ENCODE measurements at regions not wholly inside any gene's neighbourhood (a gene's known extent, or its start where the extent isn't known, plus 50 kb on each side); places are given as distances from the start of the nearest gene placed in this dataset.

DNA sequence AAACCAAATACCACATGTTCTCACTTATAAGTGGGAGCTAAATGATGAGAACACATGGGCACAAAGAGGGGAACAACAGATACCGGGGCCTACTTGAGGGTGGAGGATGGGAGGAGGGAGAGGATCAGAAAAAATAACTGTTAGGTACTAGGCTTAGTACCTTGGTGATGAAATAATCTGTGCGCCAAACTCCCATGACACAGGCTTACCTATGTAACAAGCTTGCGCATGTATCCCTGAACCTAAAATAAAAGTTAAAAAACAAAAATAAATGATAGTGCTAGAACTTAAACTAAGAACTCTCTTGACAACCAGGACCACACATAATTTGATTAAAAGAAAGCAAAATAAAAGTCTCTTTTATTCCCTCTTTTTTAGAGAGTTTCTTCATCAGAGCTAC, 150.6 kb downstream of the CHIC2 start:
- Histone ChIP-seq H3K27me3 (ENCODE audit: insufficient read depth, low read length) (peaks cover 11% of the 10 kb centered on the region), H3K4me3 (ENCODE audit: low read length) (no peak overlapping the region), H3K4me1 (ENCODE audit: insufficient read depth, low read length) (no peaks in the 10 kb centered on the region), H2AFZ (ENCODE audit: low read depth, low read length) (no peak overlapping the region), H3K36me3 (ENCODE audit: insufficient read depth, low read length) (no peaks in the 10 kb centered on the region), H3K9me3 (ENCODE audit: low read length) (no peaks in the 10 kb centered on the region)

DNA sequence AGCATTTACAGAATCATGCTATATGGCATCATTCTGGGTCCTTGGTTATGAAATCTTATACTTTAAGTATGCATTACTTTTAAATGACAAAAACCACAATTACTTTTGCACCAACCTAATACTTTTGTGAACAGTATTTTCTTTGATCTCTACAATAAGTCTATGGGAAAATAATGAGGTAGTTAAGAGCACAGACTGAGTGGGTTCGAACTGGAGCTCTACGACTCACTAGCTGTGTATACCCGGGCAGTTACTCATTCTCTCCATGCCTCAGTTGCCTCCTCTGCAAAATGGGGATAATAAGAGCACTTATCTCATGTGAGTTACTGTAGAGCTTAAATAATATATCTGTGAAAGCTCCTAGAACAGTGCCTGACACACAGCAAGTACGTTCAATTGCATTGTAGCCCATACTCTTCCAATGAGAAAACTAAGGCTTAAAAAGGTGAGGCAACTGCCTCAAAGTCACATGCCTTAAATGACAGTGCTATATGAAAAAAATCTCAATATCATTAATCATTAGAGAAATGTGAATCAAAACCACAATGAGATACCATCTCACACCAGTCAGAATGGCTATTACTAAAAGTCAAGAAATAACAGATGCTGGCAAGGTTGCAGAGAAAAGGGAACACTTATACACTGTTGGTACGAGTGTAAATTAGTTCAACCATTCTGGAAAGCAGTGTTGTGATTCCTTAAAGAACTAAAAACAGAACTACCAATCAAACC, 151.5 kb downstream of the CHIC2 start:
- Histone ChIP-seq H3K4me1 (ENCODE audit: insufficient read depth, low read length) (no peaks in the 10 kb centered on the region), H3K4me3 (ENCODE audit: low read length) (no peak overlapping the region), H3K36me3 (ENCODE audit: insufficient read depth, low read length) (no peaks in the 10 kb centered on the region), H3K27me3 (ENCODE audit: insufficient read depth, low read length) (peaks cover 8% of the 10 kb centered on the region), H2AFZ (ENCODE audit: low read depth, low read length) (no peak overlapping the region), H3K9me3 (ENCODE audit: low read length) (no peaks in the 10 kb centered on the region)

DNA sequence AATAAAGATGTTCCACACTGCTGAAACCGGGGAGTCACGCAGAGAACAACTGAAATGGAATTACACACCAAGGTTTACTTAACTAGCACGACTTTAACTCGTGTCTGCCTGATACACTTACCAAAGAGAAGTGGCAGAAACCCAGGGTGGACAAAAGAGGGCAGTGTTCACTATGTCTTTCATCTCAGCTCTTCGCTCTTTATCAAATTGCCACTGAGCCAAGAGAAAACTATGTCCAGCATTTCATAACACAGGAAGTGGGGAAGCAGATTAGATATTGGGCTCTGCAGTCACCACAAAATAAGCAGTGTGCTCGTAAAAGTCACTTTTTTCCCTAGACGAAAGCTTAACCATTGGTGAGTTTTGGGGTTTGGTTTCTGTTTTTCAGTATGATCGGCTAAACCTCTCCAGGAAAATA, 155.7 kb downstream of the CHIC2 start:
- no peak overlapping the region for H3K4me3 ChIP-seq (ENCODE audit: low read length)
- H3K27me3 ChIP-seq (ENCODE audit: insufficient read depth, low read length) = peaks cover 15% of the 10 kb centered on the region
- H3K36me3 ChIP-seq (ENCODE audit: insufficient read depth, low read length) = no peaks in the 10 kb centered on the region

DNA sequence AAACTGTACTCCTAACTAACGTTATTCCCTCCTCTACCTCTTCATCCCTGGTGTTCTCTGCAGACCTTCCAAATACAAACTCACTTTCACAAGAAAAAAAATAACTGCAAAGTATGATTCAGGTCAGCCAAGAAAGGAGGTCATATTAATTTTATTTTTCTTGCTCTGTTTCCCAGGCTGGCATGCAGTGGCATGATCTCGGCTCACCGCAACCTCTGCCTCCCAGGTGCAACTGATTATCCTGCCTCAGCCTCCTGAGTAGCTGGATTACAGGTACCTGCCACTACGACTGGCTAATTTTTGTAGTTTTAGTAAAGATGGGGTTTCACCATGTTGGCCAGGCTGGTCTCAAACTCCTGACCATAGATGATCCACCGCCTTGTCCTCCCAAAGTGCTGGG, 156.6 kb downstream of the CHIC2 start:
- peaks cover 15% of the 10 kb centered on the region for H3K27me3 ChIP-seq (ENCODE audit: insufficient read depth, low read length)
- H2AFZ ChIP-seq (ENCODE audit: low read depth, low read length) = no peak overlapping the region
- H3K36me3 ChIP-seq (ENCODE audit: insufficient read depth, low read length) = no peaks in the 10 kb centered on the region
- peaks cover 3% of the 10 kb centered on the region for H3K4me1 ChIP-seq (ENCODE audit: insufficient read depth, low read length)
- H3K9me3 ChIP-seq (ENCODE audit: low read length) = no peaks in the 10 kb centered on the region
- H3K4me3 ChIP-seq (ENCODE audit: low read length) = no peak overlapping the region

More for the DNA sequence above, 155.7 kb downstream of the CHIC2 start:
- peaks cover 3% of the 10 kb centered on the region for H3K4me1 ChIP-seq (ENCODE audit: insufficient read depth, low read length)
- H3K9me3 ChIP-seq (ENCODE audit: low read length) = no peaks in the 10 kb centered on the region
- no peak overlapping the region for H2AFZ ChIP-seq (ENCODE audit: low read depth, low read length)

DNA sequence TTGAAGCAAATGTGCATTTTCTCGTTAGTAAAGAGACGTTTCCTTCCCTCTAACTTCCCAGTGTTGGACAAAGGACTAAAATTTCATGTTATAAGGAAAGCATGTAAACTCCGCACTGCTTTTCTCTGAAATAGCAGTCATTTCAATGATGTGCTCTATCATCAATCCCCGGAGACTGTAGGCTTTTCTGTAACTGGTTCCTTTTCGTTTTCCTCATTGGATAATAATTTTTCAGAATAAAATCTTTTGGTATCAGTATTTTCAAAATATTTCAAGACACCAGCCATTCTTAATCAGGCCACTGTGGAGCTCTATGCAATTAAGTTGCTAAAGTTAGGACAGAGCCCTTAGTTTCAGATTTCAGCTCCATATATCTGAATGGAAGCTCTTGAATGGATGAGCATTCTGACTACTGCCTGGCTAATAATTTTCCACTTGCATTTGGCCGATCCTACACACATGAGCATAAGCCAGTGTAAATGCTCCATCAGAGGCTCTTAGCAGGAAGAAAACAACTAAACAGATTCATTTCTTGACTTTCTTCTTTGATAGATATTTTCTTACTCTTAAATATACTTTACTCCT, 157.7 kb downstream of the CHIC2 start:
- Histone ChIP-seq H3K36me3 (ENCODE audit: insufficient read depth, low read length) (no peaks in the 10 kb centered on the region), H3K9me3 (ENCODE audit: low read length) (no peaks in the 10 kb centered on the region), H3K4me1 (ENCODE audit: insufficient read depth, low read length) (peaks cover 3% of the 10 kb centered on the region), H3K27me3 (ENCODE audit: insufficient read depth, low read length) (peaks cover 15% of the 10 kb centered on the region), H2AFZ (ENCODE audit: low read depth, low read length) (no peak overlapping the region), H3K4me3 (ENCODE audit: low read length) (no peak overlapping the region)

DNA sequence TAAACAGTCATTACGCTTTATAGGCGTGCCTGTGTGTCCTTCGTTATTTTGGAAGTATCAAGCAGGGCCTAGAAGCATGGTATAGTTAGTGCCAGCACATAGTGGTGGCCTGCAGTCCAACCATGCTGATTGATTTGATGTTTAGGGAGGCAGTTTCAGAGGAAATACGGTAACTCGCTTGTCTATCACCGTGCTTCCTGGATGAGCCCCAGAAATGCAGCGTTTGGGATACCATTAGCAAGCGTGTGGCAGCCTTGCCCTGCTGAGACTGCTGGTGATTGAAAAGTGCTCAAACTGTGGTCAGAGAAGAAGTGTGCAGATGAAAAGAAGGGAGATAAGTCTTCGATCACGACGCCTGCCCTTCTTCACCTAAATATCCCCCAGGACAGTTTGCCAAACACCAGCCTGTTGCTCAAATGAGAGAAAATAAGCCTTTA, 158.4 kb downstream of the CHIC2 start:
- no peak overlapping the region for H3K4me3 ChIP-seq (ENCODE audit: low read length)
- H3K36me3 ChIP-seq (ENCODE audit: insufficient read depth, low read length) = no peaks in the 10 kb centered on the region
- H3K9me3 ChIP-seq (ENCODE audit: low read length) = no peaks in the 10 kb centered on the region

DNA sequence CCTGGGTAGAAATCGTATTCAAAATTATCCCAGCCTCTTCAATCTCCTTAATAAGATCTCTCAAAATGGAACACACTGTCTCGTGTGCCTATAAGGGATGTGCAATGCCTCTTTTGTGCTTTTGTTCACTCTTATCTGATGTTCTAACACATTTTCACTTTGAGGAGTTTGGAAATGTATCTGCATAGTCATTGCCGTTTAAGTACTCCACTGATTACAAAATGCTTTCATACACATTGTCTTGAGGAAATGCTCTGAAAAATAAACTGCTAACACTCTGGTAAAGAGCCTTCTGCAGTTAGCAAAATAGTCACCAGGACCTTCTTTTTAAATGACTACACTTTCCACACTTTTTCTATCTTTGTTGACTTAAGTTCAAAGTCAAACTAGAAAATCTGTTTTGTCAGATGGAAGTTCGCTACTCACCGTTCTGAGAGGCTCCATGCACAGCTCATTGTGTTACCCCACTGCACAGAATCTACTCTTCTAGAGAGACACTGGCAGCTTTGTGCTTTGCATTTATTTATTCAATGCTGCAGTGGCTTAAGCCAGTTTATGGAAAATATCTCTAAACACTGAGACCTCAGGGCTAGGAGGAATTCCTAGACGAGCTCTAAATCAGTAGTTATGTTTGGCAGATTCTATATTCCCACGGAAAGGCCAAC, 159.0 kb downstream of the CHIC2 start:
- Histone ChIP-seq H3K9me3 (ENCODE audit: low read length) (no peaks in the 10 kb centered on the region), H3K4me3 (ENCODE audit: low read length) (no peak overlapping the region), H3K4me1 (ENCODE audit: insufficient read depth, low read length) (peaks cover 3% of the 10 kb centered on the region), H3K27me3 (ENCODE audit: insufficient read depth, low read length) (peaks cover 15% of the 10 kb centered on the region), H3K36me3 (ENCODE audit: insufficient read depth, low read length) (no peaks in the 10 kb centered on the region), H2AFZ (ENCODE audit: low read depth, low read length) (no peak overlapping the region)

More for the DNA sequence above, 158.4 kb downstream of the CHIC2 start:
- peaks cover 15% of the 10 kb centered on the region for H3K27me3 ChIP-seq (ENCODE audit: insufficient read depth, low read length)
- H3K4me1 ChIP-seq (ENCODE audit: insufficient read depth, low read length) = peaks cover 3% of the 10 kb centered on the region
- no peak overlapping the region for H2AFZ ChIP-seq (ENCODE audit: low read depth, low read length)

DNA sequence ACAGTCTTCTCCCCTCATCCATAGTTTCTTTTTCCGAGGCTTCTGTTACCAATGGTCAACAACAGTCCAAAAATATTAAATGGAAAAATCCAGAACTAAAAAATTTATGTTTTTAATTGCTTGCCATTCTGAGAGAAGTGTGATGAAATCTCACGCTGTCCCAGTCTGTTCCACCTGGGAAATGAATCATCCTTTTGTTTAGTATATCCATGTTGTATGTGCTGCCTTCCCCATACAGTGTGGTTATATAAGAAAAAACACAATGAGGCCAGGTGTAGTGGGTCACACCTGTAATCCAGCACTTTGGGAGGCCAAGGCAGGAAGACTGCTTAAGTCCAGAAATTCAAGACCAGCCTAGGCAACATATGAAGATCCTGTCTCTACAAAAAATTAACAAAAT, 161.6 kb downstream of the CHIC2 start:
- H2AFZ ChIP-seq (ENCODE audit: low read depth, low read length) = no peak overlapping the region
- no peak overlapping the region for H3K4me3 ChIP-seq (ENCODE audit: low read length)
- peaks cover 14% of the 10 kb centered on the region for H3K27me3 ChIP-seq (ENCODE audit: insufficient read depth, low read length)
- H3K36me3 ChIP-seq (ENCODE audit: insufficient read depth, low read length) = no peaks in the 10 kb centered on the region
- peaks cover 3% of the 10 kb centered on the region for H3K4me1 ChIP-seq (ENCODE audit: insufficient read depth, low read length)
- H3K9me3 ChIP-seq (ENCODE audit: low read length) = no peaks in the 10 kb centered on the region

DNA sequence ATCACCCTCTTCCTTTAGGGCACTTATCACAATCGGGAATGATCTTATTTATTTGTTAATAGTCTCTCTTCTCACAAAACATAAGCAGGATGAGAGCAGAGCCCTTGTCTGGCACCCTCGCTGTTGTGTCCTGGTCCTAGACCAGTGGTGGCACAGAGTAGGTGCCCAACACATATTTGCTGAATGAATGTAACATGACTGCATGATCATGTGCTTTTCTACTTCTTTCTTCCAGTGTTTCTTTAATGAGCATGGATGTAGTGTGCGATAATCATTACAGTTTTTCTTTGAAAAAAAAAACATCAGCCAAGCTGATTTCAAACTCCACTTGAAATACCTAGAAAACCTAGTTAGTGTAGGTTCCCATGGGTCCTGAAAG, 164.1 kb downstream of the CHIC2 start:
- H3K4me3 ChIP-seq (ENCODE audit: low read length) = no peak overlapping the region
- H2AFZ ChIP-seq (ENCODE audit: low read depth, low read length) = no peak overlapping the region
- no peaks in the 10 kb centered on the region for H3K36me3 ChIP-seq (ENCODE audit: insufficient read depth, low read length)
- H3K9me3 ChIP-seq (ENCODE audit: low read length) = no peaks in the 10 kb centered on the region
- H3K4me1 ChIP-seq (ENCODE audit: insufficient read depth, low read length) = no peaks in the 10 kb centered on the region
- no peaks in the 10 kb centered on the region for H3K27me3 ChIP-seq (ENCODE audit: insufficient read depth, low read length)

DNA sequence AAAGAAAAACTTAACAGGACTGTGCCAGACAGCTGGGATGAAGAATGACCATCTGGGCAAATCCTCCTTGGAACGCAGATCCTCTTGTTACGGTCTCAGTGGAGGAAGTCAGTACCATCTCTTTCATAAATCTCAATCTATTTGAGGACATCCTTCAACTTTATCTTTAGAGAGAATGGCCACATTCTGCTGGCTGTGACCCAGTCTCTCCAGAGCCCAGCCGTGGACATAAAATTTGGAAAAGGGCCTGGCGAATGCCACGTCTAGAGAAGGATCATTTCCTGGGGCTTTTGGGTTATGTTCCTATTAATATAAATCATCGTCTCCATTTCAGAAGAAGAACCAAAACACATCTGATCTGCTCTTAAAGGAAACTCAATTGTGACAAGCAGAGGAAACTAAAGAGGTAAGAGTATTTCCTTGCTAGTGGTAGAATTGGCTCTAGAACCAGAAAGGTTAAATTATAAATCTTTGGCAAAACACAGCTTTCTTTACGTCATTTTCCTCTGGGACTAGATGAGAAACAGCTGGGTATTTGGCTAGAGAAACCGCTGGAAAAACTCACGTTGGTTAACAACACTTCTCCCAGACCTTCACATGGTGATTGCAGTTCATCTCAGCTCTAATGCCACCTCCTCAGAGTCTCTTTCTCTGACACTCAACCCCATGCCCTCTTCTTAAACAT, 164.7 kb downstream of the CHIC2 start:
- no peaks in the 10 kb centered on the region for H3K9me3 ChIP-seq (ENCODE audit: low read length)
- no peaks in the 10 kb centered on the region for H3K27me3 ChIP-seq (ENCODE audit: insufficient read depth, low read length)
- no peaks in the 10 kb centered on the region for H3K4me1 ChIP-seq (ENCODE audit: insufficient read depth, low read length)
- H3K4me3 ChIP-seq (ENCODE audit: low read length) = no peak overlapping the region
- H3K36me3 ChIP-seq (ENCODE audit: insufficient read depth, low read length) = no peaks in the 10 kb centered on the region
- no peak overlapping the region for H2AFZ ChIP-seq (ENCODE audit: low read depth, low read length)

DNA sequence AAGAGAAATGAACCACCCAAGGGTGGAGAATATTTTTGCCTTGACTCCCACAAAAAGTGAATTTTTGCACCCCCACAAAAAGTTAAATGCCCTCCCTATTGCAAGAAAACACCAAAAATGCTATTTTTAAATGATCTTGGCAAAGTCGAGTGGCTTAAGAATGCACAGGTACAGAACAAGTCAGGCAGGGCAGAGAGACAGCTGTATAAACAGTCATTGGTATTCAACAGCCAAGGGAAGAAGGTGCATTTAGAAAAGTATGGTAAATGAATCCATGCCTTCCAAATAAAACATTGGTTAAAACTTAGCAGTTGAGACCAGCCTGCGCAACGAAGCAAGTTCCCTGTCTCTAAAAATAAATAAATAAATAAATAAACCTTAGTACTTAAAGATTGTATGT, 169.3 kb downstream of the CHIC2 start:
- Histone ChIP-seq H3K4me1 (ENCODE audit: insufficient read depth, low read length) (no peaks in the 10 kb centered on the region), H3K9me3 (ENCODE audit: low read length) (no peaks in the 10 kb centered on the region), H3K4me3 (ENCODE audit: low read length) (no peak overlapping the region), H3K36me3 (ENCODE audit: insufficient read depth, low read length) (no peaks in the 10 kb centered on the region), H2AFZ (ENCODE audit: low read depth, low read length) (no peak overlapping the region), H3K27me3 (ENCODE audit: insufficient read depth, low read length) (peaks cover 3% of the 10 kb centered on the region)

DNA sequence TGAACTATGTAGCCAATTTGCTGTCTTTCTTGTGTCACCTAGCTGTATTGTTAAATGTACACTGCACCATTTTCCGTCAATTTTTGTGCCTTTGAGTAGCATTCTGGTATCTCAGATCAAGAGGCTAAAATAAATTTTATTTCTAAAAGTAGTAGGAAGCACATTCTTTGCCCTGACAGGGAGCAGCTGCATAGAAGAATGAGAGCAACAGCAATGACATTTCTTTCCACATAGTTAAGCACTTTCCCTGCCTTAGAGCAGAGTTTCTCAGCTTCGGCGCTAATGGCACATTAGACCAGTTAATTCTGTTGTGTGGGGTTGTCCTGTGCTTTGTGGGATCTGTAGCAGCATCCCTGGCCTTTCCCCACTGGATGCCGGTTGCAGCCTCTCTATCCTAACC, 173.9 kb downstream of the CHIC2 start:
- H3K4me3 ChIP-seq (ENCODE audit: low read length) = no peak overlapping the region
- H3K4me1 ChIP-seq (ENCODE audit: insufficient read depth, low read length) = no peaks in the 10 kb centered on the region
- H3K27me3 ChIP-seq (ENCODE audit: insufficient read depth, low read length) = peaks cover 6% of the 10 kb centered on the region
- no peaks in the 10 kb centered on the region for H3K36me3 ChIP-seq (ENCODE audit: insufficient read depth, low read length)
- H2AFZ ChIP-seq (ENCODE audit: low read depth, low read length) = no peak overlapping the region
- no peaks in the 10 kb centered on the region for H3K9me3 ChIP-seq (ENCODE audit: low read length)
